ENCODE measurements at regions not wholly inside any gene's neighbourhood (a gene's known extent, or its start where the extent isn't known, plus 50 kb on each side); places are given as distances from the start of the nearest gene placed in this dataset.
A peak's percentile ranks its signal among the peaks of the same experiment; 100 is the strongest.

DNA sequence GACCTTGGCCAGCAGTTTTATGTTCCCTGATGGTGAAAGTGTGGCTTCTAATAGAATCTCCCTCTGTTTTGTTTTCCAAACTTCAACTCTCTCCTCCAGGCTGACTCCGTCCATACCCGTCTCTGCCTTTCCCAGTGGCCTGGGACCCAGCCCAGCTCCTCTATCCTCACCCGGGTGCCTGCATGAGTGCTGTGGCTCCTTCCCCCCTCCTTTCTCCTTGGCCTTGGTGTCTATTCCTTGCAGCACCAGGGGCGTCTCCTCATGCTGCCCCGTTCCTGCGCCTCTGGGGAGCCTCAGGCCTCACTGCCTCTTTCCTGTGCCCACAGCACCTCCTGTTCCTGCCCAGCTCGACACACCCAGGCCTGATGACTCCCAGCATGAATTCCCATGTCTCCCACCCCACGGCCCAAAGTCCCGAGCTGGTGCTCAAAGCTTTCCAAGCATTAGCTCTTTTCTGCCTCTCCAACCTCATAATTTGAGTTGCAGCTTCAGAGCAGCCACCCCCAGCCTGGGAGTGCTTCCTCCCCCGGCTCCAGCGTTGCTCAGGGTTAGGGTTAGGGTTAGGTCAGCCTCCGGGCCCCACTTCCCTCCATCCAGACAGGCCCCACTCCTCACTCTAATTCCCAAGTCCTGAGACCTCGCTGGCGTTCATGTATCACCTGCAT lies 56.3 kb upstream of the AFDN start:
- no peaks in the 10 kb centered on the region for H3K79me2 ChIP-seq (ENCODE audit: control insufficient read depth, insufficient read depth, low read length, poor library complexity)

DNA sequence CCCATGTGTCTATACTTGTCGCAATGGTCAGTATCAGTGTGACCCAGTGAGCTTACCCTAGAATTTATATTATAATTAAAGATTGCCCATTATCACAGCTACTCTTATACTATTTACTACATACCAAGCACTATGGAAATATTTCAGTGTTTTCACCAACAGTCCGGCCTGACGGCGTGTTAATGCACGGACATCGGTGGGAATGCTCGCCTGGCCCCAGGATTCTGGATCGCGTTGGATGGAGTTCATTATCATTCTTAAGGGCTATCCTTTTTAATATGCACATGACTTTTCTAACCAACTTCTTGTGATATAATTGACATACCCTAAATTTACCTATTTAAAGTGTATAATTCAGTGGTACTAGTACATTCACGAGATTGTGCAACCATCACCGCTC lies 51.8 kb upstream of the AFDN start:
- Histone ChIP-seq H3K4ac (ENCODE audit: low read depth, low read length) (no peak overlapping the region), H2AFZ (ENCODE audit: insufficient read depth, low read length, poor library complexity) (no peak overlapping the region), H3K14ac (ENCODE audit: low read length) (no peak overlapping the region), H3K27me3 (ENCODE audit: insufficient read depth, low read length) (no peaks in the 10 kb centered on the region), H2BK12ac (ENCODE audit: low read length) (no peak overlapping the region), H3K18ac (ENCODE audit: low read length) (no peak overlapping the region), H3K79me2 (ENCODE audit: control insufficient read depth, insufficient read depth, low read length, poor library complexity) (peaks cover 3% of the 10 kb centered on the region), H3K4me2 (ENCODE audit: low read length) (no peak overlapping the region), H2AK5ac (ENCODE audit: low read length) (no peak overlapping the region), H3K79me1 (ENCODE audit: low read length) (peaks cover 7% of the 10 kb centered on the region), H3K27ac (ENCODE audit: low read depth, low read length) (no peak overlapping the region), H3K9ac (ENCODE audit: low read length) (no peak overlapping the region), H3K9me3 (ENCODE audit: insufficient read depth, low read depth, low read length) (no peaks in the 10 kb centered on the region), H2BK5ac (ENCODE audit: low read depth, low read length, poor library complexity) (no peak overlapping the region), H3K36me3 (ENCODE audit: control insufficient read depth in 1 of 2, insufficient read depth in 2 of 2, low read length in 2 of 2) (no peaks in the 10 kb centered on the region), H2BK120ac (ENCODE audit: insufficient read depth, low read length, poor library complexity) (no peak overlapping the region), H3K4me3 (ENCODE audit: low read depth, low read length) (no peak overlapping the region), H3K4me1 (ENCODE audit: control insufficient read depth in 1 of 2, insufficient read depth in 2 of 2, low read length in 2 of 2) (peaks cover 10 to 23% of the 10 kb centered on the region in 2 experiments), H3K23ac (ENCODE audit: low read length) (no peak overlapping the region), H4K8ac (ENCODE audit: low read depth, low read length) (no peak overlapping the region), H4K12ac (ENCODE audit: low read depth, low read length) (no peak overlapping the region), H4K91ac (ENCODE audit: low read depth, low read length) (no peak overlapping the region)
- no peak for DNase-seq
- WGBS (ENCODE audit: extremely low coverage, insufficient coverage, insufficient read length): no CpG with 5 or more reads among the region's 11 CpGs

More for the DNA sequence above, 56.3 kb upstream of the AFDN start:
- Histone ChIP-seq H2AFZ (ENCODE audit: insufficient read depth, low read length, poor library complexity) (no peak overlapping the region), H2BK120ac (ENCODE audit: insufficient read depth, low read length, poor library complexity) (no peak overlapping the region), H3K9me3 (ENCODE audit: insufficient read depth, low read depth, low read length) (peaks cover 3% of the 10 kb centered on the region), H4K8ac (ENCODE audit: low read depth, low read length) (no peak overlapping the region), H3K14ac (ENCODE audit: low read length) (no peak overlapping the region), H3K36me3 (ENCODE audit: control insufficient read depth in 1 of 2, insufficient read depth in 2 of 2, low read length in 2 of 2) (no peaks in the 10 kb centered on the region), H2BK12ac (ENCODE audit: low read length) (peak overlapping the region; percentile 16), H3K9ac (ENCODE audit: low read length) (no peak overlapping the region), H3K4me1 (ENCODE audit: control insufficient read depth in 1 of 2, insufficient read depth in 2 of 2, low read length in 2 of 2) (peaks cover 6 to 8% of the 10 kb centered on the region in 2 experiments), H2BK5ac (ENCODE audit: low read depth, low read length, poor library complexity) (no peak overlapping the region), H3K23ac (ENCODE audit: low read length) (no peak overlapping the region), H3K27ac (ENCODE audit: low read depth, low read length) (no peak overlapping the region), H3K27me3 (ENCODE audit: insufficient read depth, low read length) (no peaks in the 10 kb centered on the region), H3K4me2 (ENCODE audit: low read length) (no peak overlapping the region), H4K91ac (ENCODE audit: low read depth, low read length) (no peak overlapping the region), H3K18ac (ENCODE audit: low read length) (no peak overlapping the region), H3K4ac (ENCODE audit: low read depth, low read length) (no peak overlapping the region), H2AK5ac (ENCODE audit: low read length) (no peak overlapping the region), H3K4me3 (ENCODE audit: low read depth, low read length) (no peak overlapping the region), H4K12ac (ENCODE audit: low read depth, low read length) (no peak overlapping the region), H3K79me1 (ENCODE audit: low read length) (peaks cover 2% of the 10 kb centered on the region)
- no peak for DNase-seq
- WGBS (ENCODE audit: extremely low coverage, insufficient coverage, insufficient read length): no CpG with 5 or more reads among the region's 14 CpGs

DNA sequence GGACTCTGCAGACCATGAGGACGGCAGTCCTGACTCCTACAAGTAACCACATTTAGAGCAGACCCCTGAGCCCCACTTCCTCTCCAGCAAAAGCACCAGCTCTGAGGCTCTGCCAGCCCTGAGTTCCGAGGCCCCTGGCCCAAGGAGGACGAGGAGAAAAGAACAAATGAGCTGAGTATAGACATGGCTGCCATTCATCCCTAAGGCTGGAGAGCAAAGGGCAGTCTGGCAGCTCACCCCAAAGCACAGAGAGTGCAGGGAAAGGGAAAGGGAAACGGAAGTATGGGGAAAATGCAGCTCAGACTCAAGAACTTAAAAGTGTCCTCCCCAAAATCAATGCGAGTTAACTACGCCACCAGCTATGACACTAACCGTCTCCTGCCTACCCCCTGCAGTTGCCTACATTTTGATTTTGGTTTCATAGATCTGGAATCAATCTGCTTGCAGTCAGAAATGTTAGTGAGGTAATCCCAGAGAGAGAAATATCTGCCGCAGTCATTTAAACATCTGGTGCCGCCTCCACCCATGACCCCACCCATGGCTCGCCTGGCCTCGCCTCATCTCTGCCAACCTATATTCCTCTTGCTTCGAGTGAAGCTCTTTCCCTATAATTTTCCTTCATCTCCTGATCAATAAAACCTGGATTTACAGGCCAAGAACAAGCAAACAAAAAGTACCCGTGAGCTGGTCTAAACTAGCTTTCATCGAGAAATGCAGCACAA lies 49.6 kb upstream of the AFDN start:
- H2BK120ac ChIP-seq (ENCODE audit: insufficient read depth, low read length, poor library complexity): peak overlapping the region; percentile 41
- no peak overlapping the region for H3K27ac ChIP-seq (ENCODE audit: low read depth, low read length)
- no peak for DNase-seq
- peaks cover 3% of the 10 kb centered on the region for H3K79me2 ChIP-seq (ENCODE audit: control insufficient read depth, insufficient read depth, low read length, poor library complexity)
- peak overlapping the region; percentile 45 for H2AK5ac ChIP-seq (ENCODE audit: low read length)
- no peak overlapping the region for H3K4ac ChIP-seq (ENCODE audit: low read depth, low read length)
- no peak overlapping the region for H3K18ac ChIP-seq (ENCODE audit: low read length)
- H3K9ac ChIP-seq (ENCODE audit: low read length): no peak overlapping the region
- H4K91ac ChIP-seq (ENCODE audit: low read depth, low read length): peak overlapping the region; percentile 5
- no CpG with 5 or more reads among the region's 14 CpGs for WGBS (ENCODE audit: extremely low coverage, insufficient coverage, insufficient read length)
- H2AFZ ChIP-seq (ENCODE audit: insufficient read depth, low read length, poor library complexity): no peak overlapping the region
- no peaks in the 10 kb centered on the region for H3K36me3 ChIP-seq (ENCODE audit: control insufficient read depth in 1 of 2, insufficient read depth in 2 of 2, low read length in 2 of 2)
- no peak overlapping the region for H2BK5ac ChIP-seq (ENCODE audit: low read depth, low read length, poor library complexity)
- H2BK12ac ChIP-seq (ENCODE audit: low read length): peak overlapping the region; percentile 72
- H3K4me1 ChIP-seq (ENCODE audit: control insufficient read depth in 1 of 2, insufficient read depth in 2 of 2, low read length in 2 of 2): peaks cover 9 to 22% of the 10 kb centered on the region in 2 experiments
- peak overlapping the region; percentile 9 for H3K14ac ChIP-seq (ENCODE audit: low read length)
- no peak overlapping the region for H3K23ac ChIP-seq (ENCODE audit: low read length)
- no peak overlapping the region for H4K12ac ChIP-seq (ENCODE audit: low read depth, low read length)
- peaks cover 10% of the 10 kb centered on the region for H3K79me1 ChIP-seq (ENCODE audit: low read length)
- no peak overlapping the region for H3K4me2 ChIP-seq (ENCODE audit: low read length)
- H3K9me3 ChIP-seq (ENCODE audit: insufficient read depth, low read depth, low read length): no peaks in the 10 kb centered on the region
- no peak overlapping the region for H3K4me3 ChIP-seq (ENCODE audit: low read depth, low read length)
- no peaks in the 10 kb centered on the region for H3K27me3 ChIP-seq (ENCODE audit: insufficient read depth, low read length)
- H4K8ac ChIP-seq (ENCODE audit: low read depth, low read length): no peak overlapping the region
